MM.1S (cell line): ENCODE measurements at regions not wholly inside any gene's neighbourhood (a gene's known extent, or its start where the extent isn't known, plus 50 kb on each side); places are given as distances from the start of the nearest gene placed in this dataset.

Source experiments
- CTCF ChIP-seq: fragments of 300-600 bp; sonication (generic); IDR thresholded peaks from 2 replicates; pipeline ENCODE4 v1.5.1; 2016; ENCODE audit warnings: antibody characterized with exemption, low read length, mixed read lengths
- EZH2 ChIP-seq: fragments of 300-600 bp; sonication (generic); optimal IDR thresholded peaks from 2 replicates; pipeline ENCODE3; 2017; ENCODE audit warnings: low read depth, mild to moderate bottlenecking, antibody characterized with exemption, low read length, mixed read lengths

DNA sequence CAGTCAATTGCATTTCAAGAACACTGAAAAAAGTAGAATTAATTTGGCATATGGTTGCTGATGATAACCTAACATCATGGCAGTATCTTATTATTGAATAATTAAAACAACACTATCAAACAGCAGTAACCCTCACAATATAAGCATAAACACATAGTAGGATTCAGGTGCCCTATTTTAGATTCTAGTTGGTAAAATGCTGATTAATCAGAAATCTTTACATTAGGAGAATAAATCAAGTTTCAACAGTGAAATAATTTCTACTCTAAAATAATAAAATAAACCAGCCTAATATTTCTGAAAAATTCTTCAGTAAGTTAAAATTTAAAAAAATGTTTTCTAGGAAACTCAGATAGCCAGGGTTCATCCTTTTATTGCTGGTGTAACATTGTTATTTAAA is 76.4 kb upstream of the NUDT12 start:
- TF ChIP-seq CTCF, result no peak
- no peak for TF ChIP-seq EZH2
